ENCODE measurements at regions not wholly inside any gene's neighbourhood (a gene's known extent, or its start where the extent isn't known, plus 50 kb on each side); places are given as distances from the start of the nearest gene placed in this dataset.

GRCh38 chr2:18871430-18871829 lies 282.1 kb upstream of the NT5C1B start:
- DNase-seq = no peak

- no peak for DNase-seq
Measured at GRCh38 chr2:18870307-18870706, 280.9 kb upstream of the NT5C1B start.

- DNase-seq = no peak
Measured at GRCh38 chr2:18861951-18862350, 272.6 kb upstream of the NT5C1B start.

DNA sequence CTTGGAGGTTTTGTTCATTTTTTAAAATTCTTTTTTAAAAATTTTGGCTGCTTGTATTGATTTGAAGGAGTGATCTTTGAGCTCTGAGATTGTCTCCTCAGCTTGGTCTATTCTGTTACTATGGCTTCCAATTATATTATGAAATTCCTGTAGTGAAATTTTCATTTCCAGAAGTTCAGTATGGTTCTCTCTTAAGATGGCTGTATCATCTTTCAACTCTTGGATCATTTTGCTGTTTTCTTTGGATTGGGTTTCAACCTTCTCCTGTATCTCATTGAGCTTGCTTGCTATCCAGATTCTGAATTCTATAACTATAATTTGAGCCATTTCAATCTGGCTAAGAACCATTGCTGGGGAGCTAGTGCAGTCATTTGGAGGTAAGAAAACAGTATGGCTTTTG lies 270.8 kb upstream of the NT5C1B start:
- DNase-seq = no peak

- DNase-seq = peak; percentile 90
Measured at GRCh38 chr2:18856765-18857164, 267.4 kb upstream of the NT5C1B start.

DNA sequence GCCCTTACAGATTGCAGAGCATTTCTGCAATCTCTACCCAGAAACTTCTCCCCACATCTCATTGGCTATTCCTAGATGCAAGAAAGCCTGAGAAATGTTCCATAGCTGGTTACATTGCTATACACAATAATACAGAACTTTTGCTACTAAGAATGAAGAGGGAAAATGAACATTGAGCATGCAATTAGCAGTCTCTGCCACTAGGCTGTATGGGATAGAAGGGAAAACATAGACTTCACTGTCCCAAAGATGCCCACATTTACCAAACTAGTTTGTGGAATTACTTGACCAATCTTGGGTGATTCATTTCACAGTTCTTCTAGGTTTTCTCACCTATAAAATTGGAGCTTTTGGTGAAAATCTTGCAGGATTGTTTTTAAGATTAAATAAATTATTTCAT lies 265.7 kb upstream of the NT5C1B start:
- peak; percentile 15 for DNase-seq

DNA sequence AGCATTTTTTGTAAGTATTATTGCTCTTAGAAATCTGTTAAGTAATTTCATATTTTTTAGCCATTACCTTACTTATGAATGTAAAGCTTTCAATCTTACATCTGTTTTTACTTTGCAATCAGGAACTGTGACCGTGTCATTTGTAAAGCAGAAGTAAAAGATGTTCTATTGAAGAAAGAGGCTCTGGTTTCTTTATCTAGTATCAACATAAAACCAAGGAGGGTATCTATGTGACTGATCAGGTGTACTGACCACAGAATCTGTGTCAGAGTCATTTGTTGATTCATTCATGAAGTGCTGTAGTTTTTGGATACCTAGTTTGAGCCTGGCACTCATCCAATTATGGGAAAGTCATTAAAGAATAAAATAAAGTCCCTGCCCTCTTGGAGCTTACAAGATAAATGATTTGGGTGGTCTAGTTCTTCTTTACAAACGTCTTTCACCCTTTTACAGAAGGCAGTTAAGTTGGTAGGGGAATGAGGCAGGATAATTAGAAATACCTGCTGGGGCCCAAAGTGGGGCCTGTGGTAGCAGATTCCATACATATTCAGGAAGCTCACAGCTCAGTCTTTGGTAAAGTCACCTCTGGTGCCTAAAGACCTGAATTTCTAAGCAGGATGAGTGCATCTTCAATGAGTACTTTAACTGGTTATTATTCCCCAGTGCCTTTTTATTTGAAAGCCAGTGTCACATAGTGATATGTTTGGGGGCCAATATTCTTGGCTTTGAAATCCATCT lies 260.6 kb upstream of the NT5C1B start:
- DNase-seq = no peak

GRCh38 chr2:18848646-18849045 lies 259.3 kb upstream of the NT5C1B start:
- no peak for DNase-seq

GRCh38 chr2:18845854-18846445 lies 256.6 kb upstream of the NT5C1B start:
- DNase-seq = no peak

DNA sequence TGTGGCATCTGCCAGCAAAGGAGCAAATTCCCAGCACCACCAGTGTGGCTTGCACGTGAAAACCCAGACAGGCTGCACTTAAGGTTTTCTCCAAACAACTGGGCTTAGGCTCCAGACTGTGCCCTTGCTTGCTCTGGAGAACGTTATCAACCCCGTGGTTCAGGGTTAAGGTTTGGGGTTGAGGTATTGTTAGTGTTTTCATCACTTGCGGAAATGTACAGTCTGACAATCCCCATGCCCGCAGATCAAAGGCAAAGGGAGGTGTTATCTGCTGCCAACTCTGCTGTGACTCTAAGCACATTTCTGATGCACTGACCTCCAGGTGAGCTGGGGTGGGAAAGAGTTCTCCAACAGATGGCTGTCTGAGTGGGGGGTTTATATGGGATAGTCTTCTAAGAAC lies 253.5 kb upstream of the NT5C1B start:
- no peak for DNase-seq

DNA sequence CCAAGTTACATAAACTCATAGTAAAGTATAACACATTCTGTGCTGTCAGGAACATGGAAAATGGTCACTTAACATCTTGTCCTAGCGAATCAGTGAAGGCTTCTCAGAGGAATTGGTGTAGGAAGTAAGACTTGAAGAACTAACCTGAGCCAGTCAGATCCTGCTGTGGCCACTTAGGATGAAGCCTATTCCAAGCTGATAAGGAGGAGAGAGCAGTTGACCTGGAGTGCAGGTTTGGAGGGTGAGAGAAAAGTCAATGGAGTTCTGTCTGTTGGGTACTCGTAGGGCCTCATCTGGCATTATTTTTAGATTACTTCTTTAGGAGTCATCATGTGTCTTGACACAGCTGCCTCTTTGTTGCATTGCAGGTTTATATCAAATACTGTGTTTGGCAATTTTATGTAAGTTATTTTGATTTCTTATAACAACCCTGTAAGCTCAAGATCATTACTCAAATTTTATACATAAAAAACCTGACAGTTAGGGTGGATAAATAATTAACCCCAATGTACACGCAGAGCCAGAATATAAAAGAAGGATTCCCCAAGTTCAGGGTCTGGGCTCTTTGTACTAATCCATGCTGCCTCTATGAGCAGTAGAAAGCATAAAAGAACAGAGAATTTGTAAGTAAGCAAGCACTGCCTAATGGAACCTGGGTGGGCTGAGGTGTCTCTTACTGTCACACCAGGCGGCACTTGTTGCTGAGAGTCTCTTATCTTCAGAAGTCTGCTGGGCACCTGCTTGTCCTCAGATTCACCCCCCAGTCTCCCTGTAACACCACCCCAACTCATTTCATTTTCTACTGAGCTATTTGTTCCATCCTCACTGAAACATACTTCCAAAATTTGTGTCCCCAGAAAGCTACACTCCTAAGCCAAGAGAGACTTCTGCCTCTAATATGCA lies 252.1 kb upstream of the NT5C1B start:
- no peak for DNase-seq

DNA sequence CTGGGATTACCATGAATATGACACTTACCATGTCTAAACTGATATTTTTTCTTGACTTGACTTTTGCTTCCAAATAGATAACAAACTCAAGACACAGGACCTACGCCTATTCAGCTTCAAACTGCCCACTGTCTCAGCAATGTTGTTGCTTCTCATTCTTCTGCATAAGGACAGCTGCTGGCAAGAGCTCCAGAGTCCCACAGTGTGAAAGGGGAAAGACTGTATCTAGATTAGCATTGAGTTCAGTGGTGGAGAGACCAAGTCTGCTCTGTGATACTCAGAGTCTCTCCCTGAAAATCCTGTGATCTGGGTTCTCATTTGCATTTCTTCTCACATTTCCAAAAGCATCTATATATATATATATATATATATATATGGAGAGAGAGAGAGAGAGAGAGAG lies 247.9 kb upstream of the NT5C1B start:
- no peak for DNase-seq

DNA sequence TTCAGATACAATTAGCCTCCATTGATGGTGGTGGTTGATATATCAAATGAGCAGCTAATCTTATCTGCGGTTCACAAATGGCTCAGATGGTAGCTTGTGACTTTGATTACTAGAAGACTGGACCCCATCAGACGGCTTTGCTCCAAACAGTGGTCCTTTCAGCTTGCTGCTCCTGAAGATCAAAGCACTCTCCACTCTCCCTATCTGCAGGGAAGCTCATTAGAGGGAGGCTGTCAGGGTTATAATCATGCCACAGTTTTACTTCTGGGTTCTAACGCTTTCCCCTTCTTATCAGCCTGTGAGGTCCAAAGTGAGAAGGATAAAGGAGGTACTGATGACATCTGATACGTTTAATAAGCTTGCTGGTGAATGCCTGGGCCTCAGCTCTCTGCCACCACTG lies 247.1 kb upstream of the NT5C1B start:
- DNase-seq = no peak

DNA sequence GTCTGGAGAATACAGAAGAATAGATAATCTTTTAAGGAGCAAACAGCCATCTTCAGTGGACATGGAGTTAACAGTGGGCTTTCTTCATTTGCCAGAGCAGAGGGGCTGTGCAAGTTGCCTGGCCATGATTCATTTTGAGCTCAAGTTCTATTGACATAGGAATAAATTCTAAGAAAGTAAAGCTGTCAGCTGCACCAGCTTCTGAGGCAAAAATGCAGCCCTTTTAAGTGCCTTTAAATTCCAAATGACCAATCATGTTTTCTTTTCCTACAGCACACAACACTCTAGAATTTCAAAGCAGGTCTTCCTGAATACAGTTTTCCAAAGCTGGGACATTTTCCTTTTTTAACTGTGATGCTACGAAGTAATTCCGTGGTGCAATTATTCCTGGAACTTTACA lies 246.4 kb upstream of the NT5C1B start:
- no peak for DNase-seq

- peak; percentile 86 for DNase-seq
Measured at GRCh38 chr2:18834341-18834740, 245.0 kb upstream of the NT5C1B start.

DNA sequence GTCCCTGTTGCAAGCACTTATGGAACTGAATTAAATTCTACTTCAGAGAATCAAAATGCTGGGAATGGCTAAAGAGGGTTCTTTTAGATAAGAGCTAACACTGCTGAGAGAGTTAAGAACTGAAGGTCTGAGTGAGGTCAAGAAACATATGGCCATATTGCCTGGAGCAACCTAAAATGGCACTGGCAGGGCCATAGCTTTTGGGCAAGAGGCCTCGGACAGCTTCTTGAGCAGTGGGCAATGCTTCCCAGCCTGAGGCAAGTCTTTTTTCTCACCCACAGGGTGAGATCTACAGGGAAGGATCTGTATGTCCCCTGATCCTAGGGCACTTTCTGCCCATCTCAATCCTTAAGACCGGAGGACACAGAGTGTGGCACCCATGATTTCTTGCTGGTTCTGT lies 244.6 kb upstream of the NT5C1B start:
- no peak for DNase-seq

DNA sequence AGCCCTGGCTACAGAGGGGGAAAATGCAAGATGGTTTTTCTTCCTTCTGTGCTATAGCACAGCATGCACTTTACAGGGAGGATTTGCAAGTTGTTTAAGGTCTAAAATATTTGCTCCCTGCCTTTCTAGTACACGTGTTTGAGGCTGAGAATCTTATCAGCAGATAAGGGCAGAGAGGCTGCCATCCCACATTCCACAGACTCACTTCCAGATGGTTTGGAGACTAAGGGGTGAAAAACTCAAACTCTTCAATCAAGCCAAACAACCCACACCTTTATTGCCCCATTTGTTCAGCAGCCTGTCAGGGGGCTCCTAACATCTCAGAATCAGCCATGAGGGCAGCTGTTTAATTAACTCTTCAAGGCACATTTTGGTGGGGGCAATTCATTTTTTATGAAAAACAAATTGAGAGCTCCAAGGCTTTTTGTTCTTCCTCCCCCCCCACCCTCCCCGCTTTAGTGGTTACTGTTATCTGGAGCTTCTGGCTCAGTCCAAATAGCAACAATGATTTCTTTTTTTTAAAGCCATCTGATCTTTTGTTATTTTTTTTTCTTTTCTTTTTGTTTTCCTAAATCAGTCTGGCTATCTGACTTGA lies 242.6 kb upstream of the NT5C1B start:
- DNase-seq = no peak

- DNase-seq = no peak
Measured at GRCh38 chr2:18830962-18831361, 241.6 kb upstream of the NT5C1B start.

DNA sequence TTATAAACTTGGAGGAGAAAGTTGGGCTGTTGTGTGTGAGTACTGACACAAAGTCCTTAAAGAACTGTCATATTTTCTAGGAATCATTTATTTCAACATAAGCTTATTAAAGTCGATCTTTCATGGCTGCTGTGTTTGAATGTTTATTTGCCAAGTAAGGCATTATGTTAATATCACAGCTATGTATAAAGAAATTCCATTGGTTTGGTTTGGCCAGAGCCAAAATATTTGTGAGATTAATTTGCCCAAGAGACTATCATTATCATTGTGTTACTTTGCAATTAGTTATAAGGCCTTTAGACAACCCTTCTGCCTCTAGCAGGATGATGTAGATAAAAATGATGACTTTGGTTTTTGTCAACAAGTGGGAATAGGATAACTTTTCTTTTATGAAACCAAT lies 240.6 kb upstream of the NT5C1B start:
- DNase-seq = peak; percentile 70

DNA sequence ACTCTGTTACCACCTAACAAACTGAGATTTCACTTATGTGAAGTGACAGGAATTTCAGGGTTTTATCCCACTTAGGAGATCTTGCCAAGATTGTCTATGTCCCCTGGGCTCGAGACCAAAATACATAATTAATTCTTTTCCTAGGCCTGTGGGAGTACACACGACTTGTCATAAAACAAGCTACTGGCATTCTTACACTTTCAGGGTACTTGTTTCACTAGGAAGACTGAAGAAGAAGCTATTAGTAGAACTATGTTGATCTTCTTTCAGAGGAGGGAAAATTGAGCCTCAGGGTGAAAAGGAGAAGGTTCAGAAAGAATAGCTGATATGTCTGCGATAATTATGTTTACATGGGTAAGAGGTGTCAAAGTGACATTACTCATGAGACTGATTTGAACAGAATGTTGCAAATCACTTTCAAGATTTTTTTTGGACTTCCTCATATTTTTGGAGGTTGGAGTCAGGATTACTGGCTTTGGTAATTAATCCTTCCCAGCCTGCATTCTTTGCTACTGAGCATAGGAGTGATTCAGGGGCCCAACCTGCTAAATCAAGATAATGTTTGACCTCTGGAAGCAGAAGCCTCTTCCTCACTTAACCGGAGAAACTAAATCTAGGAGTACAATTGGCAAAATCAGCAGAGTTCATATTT lies 240.0 kb upstream of the NT5C1B start:
- DNase-seq = peak; percentile 69

DNA sequence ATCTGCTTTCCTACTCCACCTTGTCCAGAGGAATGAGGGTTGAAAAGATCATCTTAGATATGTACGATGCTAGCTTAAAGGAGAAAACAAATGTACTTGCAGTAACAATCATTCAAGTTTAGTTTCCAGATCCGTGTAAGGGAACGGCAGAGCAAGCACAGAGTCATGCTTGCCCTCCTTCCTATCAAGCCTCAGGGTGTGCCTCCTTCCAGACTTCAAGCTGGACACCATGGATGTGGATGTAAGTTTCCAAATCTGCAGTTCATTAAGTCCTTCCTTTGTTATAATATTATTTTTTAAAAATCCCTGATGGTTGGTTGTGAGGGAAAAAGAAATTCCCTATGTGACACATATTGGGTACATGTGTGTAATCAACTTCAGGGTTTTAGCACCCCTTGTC lies 238.9 kb upstream of the NT5C1B start:
- no peak for DNase-seq

DNA sequence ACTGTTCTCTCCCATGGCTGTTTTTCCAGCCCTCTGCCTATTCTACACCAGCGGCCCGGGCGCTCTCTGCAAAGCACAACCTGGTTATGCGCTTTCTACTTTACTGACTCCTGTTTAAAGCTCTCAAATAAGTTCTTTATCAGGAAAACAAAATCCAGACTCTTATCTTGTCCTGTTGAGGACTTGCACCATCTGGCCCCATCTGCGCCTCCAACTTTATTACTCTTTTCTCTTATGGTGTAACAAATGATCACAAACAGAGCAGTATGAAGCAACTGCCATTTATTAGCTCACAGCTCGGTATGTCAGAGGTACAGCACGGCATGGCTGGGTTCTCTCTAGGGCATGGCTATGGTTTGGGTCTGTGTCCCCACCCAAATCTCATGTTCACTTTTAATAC lies 236.5 kb upstream of the NT5C1B start:
- DNase-seq = no peak

DNA sequence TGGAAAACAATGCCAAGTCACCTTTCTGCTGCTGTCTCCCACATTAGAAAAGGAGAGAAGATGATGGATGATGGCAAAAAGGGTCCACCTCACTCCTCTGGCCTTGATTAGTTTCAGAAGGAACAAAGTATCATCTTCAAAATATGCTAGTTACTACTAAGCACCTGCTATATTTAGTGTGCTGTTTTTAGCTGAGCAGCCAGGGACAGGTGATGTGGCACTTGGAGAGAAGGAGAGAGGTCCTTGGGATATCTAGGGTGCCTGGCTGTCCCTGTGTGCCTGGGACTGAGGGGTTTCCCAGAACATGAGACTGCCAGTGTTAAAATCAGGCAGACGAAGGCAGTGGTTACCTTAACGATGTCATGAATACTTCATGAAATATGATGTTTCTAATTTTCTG lies 235.5 kb upstream of the NT5C1B start:
- DNase-seq = no peak

Data from fibroblast of skin of scalp (primary cell).